ENCODE measurements at regions not wholly inside any gene's neighbourhood (a gene's known extent, or its start where the extent isn't known, plus 50 kb on each side); places are given as distances from the start of the nearest gene placed in this dataset.
"Not testable (repeated sequence)": the region's sequence is repeated elsewhere in the genome, so short reads cannot be mapped to it uniquely, and the experiment has no call there.

DNA sequence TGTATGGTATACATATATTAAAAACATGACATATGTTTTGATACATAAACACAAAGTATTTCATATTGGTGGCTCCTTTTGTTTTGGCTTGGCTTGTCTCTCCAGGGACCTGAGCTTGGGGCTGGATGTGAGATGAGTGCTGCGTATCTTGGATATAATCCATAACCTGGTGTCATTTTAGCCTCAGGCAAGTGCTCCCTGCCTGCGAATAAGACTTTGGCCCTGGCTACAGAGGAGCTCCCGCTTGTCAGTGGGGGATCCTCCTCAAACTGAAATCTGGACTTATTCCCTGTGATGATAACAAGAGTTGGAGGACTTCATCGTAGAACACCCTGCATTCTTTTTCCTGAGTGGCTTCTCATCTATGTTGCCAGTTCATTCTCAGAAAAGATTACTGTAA, 341.7 kb upstream of the CLINT1 start:
- Mint-ChIP-seq H3K27ac (no peak overlapping the region), H3K36me3 (no peaks in the 10 kb centered on the region), H3K4me3 (no peak overlapping the region), H3K4me1 (no peaks in the 10 kb centered on the region), H3K9me3 (no peaks in the 10 kb centered on the region)
- no peak for ATAC-seq
- DNase-seq (ENCODE audit: low spot score in 2 of 2) = no peak

DNA sequence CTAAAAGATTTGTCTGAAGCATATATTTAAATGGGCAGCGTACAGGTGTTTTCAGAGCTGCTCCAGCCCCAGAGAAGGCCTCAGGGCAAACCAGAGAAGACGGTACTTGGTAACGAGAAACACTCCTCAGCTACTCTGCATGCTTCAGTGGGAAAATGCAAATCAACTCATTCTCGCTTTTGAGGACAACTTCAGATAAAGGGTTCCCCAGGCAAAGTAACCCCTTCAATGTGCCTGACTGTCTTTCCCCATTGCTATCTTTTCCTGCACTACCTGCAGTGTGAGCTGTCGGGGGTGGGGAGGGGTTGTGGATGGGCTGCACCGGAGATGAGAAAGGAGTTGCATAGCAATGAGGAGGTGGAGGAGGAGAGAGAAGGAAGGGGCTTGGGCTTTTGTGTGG, 339.7 kb upstream of the CLINT1 start:
- H3K9me3 Mint-ChIP-seq = no peaks in the 10 kb centered on the region
- no peak for ATAC-seq
- no peak overlapping the region for H3K4me3 Mint-ChIP-seq
- H3K4me1 Mint-ChIP-seq = no peaks in the 10 kb centered on the region
- no peak overlapping the region for H3K27ac Mint-ChIP-seq
- H3K36me3 Mint-ChIP-seq = no peaks in the 10 kb centered on the region
- DNase-seq (ENCODE audit: low spot score in 2 of 2) = no peak

DNA sequence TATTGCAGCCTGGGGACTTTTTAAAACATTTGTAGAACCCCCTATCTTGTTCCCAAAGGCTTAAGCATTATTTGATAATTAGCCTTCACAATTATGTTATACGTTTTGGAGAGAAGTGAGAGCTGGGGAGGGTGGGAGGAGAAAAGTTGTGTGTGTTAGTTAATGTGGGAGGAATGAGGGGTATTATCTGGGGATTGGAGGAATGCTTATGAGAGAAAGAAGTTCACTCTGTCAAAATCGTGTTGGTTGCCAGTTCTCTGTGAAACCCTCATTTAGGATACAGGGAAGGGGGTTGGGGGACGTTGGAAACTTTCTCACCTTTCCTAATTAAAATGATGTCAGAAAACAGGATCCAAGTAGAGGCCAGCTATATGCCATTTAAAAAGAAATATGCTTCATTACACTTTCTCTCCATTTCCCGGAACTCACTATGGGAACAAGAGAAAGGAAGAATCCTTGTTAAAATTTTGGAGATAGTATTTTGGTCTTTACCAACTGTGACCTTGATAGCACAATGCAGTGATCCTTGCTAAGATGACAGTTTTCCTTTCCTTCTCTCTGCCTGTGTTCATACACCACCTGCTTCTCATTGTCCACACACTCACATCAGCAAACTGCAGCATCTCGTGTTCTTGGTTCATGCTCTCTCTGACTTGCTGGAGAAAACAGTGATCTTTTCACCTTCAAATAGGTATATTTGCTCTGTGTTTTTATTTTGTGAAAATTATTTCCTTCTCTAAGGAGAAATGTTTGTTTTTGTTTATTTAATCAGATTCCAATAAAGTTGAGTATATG, 336.7 kb upstream of the CLINT1 start:
- ATAC-seq (no peak), DNase-seq (ENCODE audit: low spot score in 2 of 2) (no peak)
- Mint-ChIP-seq H3K4me3 (no peak overlapping the region), H3K36me3 (no peaks in the 10 kb centered on the region), H3K27ac (no peak overlapping the region), H3K9me3 (no peaks in the 10 kb centered on the region), H3K4me1 (no peaks in the 10 kb centered on the region)

DNA sequence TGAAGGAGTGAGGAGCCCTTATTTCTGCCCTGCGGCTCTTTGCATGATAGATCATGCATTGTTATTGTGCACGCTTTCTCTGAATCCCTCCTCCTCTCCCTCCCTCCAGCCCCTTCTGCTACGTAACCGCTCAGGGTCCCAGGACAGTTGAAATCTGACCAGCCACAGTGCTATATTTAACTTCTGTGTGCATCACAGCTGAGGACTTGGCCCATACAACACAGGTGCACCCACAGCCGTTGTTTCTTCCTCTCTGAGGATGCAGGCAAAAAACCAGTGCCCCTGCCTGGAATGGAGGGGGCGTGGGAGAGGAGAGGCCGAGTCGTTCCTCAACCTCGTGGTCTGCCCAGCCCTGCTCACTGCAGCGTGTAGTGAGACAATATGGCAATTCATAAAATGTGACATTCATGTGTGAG, 335.6 kb upstream of the CLINT1 start:
- no peaks in the 10 kb centered on the region for H3K4me1 Mint-ChIP-seq
- H3K27ac Mint-ChIP-seq = no peak overlapping the region
- H3K4me3 Mint-ChIP-seq = no peak overlapping the region
- ATAC-seq (no peak), DNase-seq (ENCODE audit: low spot score in 2 of 2) (no peak)
- no peaks in the 10 kb centered on the region for H3K9me3 Mint-ChIP-seq
- H3K36me3 Mint-ChIP-seq = no peaks in the 10 kb centered on the region

DNA sequence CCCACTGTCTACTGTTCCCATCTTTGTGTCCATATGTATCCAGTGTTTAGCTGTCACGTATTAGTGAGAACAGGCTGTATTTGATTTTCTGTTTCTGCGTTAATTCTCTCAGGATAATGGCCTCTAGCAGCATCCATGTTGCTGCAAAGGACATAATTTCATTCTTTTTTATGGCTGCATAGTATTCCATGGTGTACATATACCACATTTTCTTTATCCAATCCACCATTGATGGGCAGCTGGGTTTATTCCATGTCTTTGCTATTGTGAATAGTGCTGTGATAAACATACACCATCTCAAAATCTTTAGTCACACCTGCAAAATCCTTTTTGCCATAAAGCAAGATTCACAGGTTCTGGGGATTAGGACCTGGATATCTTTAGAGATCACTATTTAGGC, 334.4 kb upstream of the CLINT1 start:
- H3K27ac Mint-ChIP-seq; H3K9me3 Mint-ChIP-seq; H3K36me3 Mint-ChIP-seq; H3K4me3 Mint-ChIP-seq; ATAC-seq; H3K4me1 Mint-ChIP-seq; DNase-seq (ENCODE audit: low spot score in 2 of 2): not testable (repeated sequence)

DNA sequence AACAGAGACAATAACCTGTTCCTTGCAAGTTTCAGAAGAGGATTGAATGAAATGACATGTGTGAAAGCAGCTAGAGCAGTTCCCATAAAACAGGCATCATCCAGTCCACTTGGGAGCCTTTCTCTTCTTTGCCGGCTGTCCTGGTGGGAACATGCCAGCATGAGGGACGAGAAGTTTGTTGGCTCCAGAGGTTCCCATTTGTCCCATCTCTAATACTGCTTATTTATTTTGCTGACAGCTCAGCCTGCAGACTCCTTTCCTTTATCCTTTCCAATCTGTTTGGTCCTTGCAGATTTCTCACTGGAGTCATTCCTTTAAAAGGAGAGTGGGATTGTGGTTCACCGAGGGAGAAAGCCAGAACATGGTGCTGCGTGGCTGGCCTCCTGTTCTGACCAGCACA, 321.5 kb upstream of the CLINT1 start:
- H3K9me3 Mint-ChIP-seq = no peaks in the 10 kb centered on the region
- H3K4me3 Mint-ChIP-seq = no peak overlapping the region
- H3K36me3 Mint-ChIP-seq = no peaks in the 10 kb centered on the region
- no peaks in the 10 kb centered on the region for H3K4me1 Mint-ChIP-seq
- H3K27ac Mint-ChIP-seq = no peak overlapping the region
- ATAC-seq = no peak
- DNase-seq (ENCODE audit: low spot score in 2 of 2) = no peak

DNA sequence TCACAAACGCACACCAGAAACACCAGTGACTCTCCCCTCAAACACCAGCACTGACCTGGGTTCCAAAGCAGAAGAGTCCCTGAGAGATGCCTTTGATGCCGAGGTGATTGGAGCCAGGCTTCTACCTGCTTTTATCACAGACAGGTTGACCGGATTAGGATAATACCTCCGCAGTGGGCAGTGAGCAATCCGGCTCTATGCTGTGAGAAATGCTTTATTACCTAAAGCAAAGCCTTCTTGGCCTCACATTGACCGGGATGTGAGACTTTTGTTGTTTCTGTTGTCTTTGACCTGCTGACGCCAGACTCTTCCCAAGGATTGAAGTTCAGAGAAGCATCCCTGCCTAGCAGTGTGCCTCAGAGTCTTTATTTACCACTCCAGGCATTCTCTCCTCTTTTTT, 320.3 kb upstream of the CLINT1 start:
- H3K36me3 Mint-ChIP-seq = no peaks in the 10 kb centered on the region
- H3K27ac Mint-ChIP-seq = no peak overlapping the region
- no peaks in the 10 kb centered on the region for H3K9me3 Mint-ChIP-seq
- no peak overlapping the region for H3K4me3 Mint-ChIP-seq
- no peaks in the 10 kb centered on the region for H3K4me1 Mint-ChIP-seq
- DNase-seq (ENCODE audit: low spot score in 2 of 2) = no peak
- ATAC-seq = no peak

DNA sequence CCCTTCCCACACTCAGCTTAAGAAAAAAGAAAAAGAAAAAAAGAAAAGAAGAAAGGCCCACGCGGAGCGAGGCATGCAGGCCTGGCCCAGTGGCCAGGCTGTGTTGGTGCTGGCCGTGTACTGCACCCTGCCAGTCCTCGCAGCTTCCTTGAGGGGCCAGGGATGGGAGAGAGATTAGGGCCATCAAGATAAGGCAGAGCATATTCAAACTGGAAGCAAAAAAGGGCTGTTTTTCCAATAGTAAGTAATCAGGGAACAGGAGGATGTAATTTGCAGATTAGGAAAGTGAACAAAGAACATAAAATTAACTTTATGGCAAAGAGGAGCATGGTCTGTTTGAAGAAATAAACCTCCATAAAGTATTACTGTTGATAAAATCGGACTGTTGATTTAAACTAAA, 319.6 kb upstream of the CLINT1 start:
- Mint-ChIP-seq H3K36me3 (no peaks in the 10 kb centered on the region), H3K4me1 (no peaks in the 10 kb centered on the region), H3K4me3 (no peak overlapping the region), H3K27ac (no peak overlapping the region), H3K9me3 (no peaks in the 10 kb centered on the region)
- ATAC-seq (no peak), DNase-seq (ENCODE audit: low spot score in 2 of 2) (no peak)

DNA sequence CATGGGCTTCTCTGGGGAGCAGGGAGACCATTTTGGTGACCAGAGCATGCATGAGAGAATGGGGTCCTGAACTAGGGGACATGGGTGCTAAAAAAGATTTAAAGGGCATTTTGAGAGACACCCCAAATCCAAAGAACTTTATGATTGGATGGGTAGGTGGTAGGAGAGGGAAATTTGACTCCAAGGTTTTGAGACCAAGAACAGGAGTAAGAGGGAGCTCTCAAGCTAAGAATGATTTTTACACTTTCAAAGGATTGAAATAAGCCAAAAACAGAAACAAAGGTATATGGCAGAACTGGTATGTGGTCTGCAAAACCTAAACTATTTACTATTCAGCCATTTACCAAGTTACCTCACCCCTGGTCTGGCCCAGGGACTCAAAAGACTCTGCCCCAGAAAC, 318.2 kb upstream of the CLINT1 start:
- no peaks in the 10 kb centered on the region for H3K9me3 Mint-ChIP-seq
- no peak overlapping the region for H3K27ac Mint-ChIP-seq
- DNase-seq (ENCODE audit: low spot score in 2 of 2) = no peak
- H3K36me3 Mint-ChIP-seq = no peaks in the 10 kb centered on the region
- no peaks in the 10 kb centered on the region for H3K4me1 Mint-ChIP-seq
- H3K4me3 Mint-ChIP-seq = no peak overlapping the region
- no peak for ATAC-seq

DNA sequence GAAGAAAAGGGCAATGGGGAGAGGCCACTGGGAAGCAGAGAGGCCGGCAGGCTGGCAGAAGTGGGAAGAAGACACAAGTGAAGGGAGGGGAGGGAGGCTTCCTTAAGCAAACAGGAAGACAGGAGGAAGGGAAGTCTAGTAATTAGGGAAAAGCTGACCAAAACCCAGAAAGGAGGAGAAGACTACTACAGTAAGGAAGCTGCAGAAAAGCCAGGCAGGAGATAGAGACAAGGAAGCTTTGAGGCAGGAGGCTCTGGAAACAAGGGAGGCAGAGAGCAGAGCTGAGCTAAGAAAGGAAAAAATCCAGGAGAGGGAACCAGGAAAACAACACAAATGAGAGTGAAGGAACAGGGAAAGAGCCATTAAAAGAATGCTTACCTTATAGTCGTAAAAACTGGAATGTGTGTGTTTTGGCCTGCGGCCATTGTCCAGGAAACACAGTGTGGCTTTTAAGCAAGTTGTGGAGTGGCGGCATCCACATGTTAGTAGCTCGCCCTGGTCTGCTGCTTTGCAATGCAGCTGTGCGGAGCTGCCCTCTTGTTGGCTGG, 317.1 kb upstream of the CLINT1 start:
- no peak overlapping the region for H3K4me3 Mint-ChIP-seq
- no peaks in the 10 kb centered on the region for H3K9me3 Mint-ChIP-seq
- DNase-seq (ENCODE audit: low spot score in 2 of 2) (no peak), ATAC-seq (no peak)
- H3K27ac Mint-ChIP-seq = no peak overlapping the region
- no peaks in the 10 kb centered on the region for H3K4me1 Mint-ChIP-seq
- no peaks in the 10 kb centered on the region for H3K36me3 Mint-ChIP-seq

DNA sequence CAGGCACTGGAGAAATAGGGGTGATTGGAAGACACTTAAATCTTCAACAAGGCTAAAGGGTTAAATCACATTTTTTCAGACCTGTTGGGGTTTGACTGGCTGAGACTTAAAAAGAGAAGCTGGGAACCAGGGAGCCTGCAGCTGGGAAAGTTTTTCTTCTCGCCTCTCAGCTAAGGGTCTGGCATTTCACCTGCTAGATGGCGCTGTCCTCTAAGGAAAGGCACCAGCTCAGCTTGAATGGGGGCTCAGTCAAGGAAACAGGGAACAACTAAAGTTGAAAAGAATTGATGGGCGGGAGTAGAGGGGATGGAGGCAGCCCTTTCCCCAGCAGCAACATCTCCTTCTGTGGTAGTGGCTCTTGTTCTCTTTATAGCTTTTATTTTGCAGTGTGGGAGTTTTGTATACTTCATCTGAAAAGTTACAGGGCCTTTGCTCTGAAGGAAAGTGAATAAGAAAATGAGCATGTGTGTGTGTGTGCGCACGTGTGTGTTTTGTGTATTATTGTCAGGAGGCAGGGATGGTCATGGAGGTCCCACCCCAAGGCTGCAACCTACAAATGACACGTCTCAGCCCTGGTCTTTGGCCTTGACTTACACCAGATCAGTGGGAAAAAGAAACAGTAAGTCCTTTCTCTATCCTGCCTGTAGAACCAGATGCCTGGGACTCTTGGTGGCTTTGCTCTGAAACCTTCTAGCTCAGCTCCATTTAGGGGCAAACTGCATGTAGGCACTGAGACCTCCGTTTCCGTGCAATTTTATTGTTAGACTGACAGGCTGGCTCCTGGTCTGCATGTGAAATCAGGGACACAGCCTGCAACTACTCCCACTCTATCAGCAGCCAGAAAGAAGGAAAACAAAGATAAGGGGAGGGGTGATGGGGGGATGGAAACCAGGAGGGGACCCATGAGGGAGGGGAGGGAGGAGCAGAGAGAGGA, 316.2 kb upstream of the CLINT1 start:
- DNase-seq (ENCODE audit: low spot score in 2 of 2) = peak in 1 of 2 donors; percentile 50
- H3K27ac Mint-ChIP-seq = no peak overlapping the region

DNA sequence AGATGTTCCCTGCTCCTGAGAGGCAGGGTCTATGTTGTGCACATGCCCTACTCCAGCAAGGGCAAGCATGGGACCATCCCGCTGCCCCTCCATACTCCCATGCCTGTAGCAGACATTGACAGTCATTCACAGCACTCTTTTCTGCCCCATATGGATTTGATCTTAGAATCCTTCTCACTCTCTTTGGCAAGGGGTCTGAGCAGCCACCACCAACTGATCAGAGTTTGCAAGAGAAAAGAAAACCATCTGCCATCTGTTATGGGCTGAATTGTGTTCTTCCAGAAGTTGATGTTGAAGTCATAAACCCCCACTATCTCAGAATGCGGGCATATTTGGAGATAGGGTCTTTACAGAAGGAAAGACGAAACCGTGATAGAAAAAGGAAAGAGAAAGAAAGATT, 315.1 kb upstream of the CLINT1 start:
- Mint-ChIP-seq H3K27ac (no peak overlapping the region), H3K4me3 (no peak overlapping the region), H3K36me3 (no peaks in the 10 kb centered on the region), H3K9me3 (no peaks in the 10 kb centered on the region), H3K4me1 (no peaks in the 10 kb centered on the region)
- DNase-seq (ENCODE audit: low spot score in 2 of 2) (no peak), ATAC-seq (no peak)

More for the DNA sequence above, 316.2 kb upstream of the CLINT1 start:
- ATAC-seq = peak; percentile 33
- Mint-ChIP-seq H3K4me3 (no peak overlapping the region), H3K36me3 (no peaks in the 10 kb centered on the region), H3K9me3 (no peaks in the 10 kb centered on the region), H3K4me1 (no peaks in the 10 kb centered on the region)

DNA sequence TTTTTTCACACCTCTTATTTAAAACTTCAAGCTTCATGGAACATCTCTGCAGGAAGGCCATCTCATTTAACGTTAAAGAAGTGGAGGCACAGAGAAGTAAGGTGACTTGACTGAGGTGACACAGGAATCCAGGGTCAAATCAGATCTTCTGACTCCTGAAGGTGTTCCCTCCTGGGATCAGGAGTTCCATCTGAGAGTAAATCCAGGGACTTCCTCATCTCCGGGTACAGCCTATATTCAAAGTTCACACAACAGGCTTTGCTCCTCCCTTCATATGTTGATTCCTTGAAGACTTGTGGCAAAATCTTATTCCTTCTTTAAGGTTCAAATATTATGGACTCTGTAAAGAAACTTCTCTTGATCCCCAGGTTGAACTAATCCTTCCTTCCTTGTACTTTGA, 313.1 kb upstream of the CLINT1 start:
- no peaks in the 10 kb centered on the region for H3K36me3 Mint-ChIP-seq
- no peak overlapping the region for H3K27ac Mint-ChIP-seq
- DNase-seq (ENCODE audit: low spot score in 2 of 2) = no peak
- no peak for ATAC-seq
- no peak overlapping the region for H3K4me3 Mint-ChIP-seq
- H3K9me3 Mint-ChIP-seq = no peaks in the 10 kb centered on the region
- H3K4me1 Mint-ChIP-seq = no peaks in the 10 kb centered on the region

DNA sequence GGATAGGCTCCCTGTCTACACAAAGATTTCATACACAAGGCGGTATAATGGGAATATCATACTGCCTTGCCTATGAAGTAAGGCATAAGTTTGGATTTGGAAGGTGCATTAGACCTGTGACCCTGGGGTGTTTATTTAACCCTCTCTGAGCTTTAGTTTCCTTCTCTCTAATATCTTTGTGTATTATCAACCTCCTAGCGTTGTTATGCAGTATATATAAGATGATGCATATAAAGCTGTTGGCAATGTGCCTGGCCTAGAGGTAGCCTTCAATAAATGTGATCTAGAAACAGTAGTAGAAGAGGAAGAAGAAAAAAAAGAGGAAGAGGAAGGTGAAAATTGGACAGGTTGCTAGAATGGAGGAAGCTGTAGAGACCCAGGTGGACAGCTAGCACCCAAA, 311.6 kb upstream of the CLINT1 start:
- no peaks in the 10 kb centered on the region for H3K36me3 Mint-ChIP-seq
- ATAC-seq (no peak), DNase-seq (ENCODE audit: low spot score in 2 of 2) (no peak)
- H3K4me3 Mint-ChIP-seq = no peak overlapping the region
- no peaks in the 10 kb centered on the region for H3K4me1 Mint-ChIP-seq
- no peak overlapping the region for H3K27ac Mint-ChIP-seq
- no peaks in the 10 kb centered on the region for H3K9me3 Mint-ChIP-seq

DNA sequence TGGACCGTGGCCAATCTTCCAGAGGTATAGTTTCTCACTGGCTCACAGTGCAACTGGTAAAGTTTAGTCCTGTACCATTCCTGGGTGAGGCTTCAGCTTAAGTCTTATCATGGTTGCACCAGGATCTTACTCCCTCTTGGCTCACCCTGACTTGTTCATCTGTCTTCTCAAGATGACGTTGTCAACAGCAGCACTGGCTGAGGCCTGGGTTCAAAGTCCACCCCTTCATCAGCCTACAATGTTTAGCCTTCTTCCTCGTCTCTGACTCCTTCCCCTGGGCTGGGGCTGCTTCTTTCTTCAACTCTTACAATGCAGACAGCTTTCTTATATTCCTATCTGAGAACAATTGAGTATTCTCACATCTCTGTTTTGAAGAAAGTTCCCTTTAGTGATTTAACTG, 311.1 kb upstream of the CLINT1 start:
- Mint-ChIP-seq H3K36me3 (no peaks in the 10 kb centered on the region), H3K4me3 (no peak overlapping the region), H3K4me1 (no peaks in the 10 kb centered on the region), H3K27ac (no peak overlapping the region), H3K9me3 (no peaks in the 10 kb centered on the region)
- DNase-seq (ENCODE audit: low spot score in 2 of 2) (no peak), ATAC-seq (no peak)

DNA sequence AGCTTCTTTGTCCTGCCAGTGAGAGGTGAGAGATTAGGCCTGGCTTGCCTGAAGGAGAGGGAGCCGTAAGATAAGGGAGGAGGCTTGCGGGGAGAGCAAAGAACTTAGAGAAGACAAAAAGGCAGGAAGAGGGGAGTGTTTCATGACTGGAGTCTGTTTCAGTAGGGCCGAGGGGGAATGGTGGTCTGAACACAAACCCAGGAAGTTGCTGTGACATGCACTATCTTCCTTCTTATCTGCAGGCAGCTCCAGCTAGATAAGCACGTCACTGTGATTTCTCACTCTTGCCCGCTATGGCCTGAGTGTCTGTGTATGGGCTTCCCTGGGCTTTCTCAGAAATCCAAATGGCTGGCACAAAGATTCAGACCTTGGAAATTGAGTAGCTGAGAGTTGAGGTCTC, 307.5 kb upstream of the CLINT1 start:
- no peaks in the 10 kb centered on the region for H3K4me1 Mint-ChIP-seq
- no peak for DNase-seq (ENCODE audit: low spot score in 2 of 2)
- H3K36me3 Mint-ChIP-seq = no peaks in the 10 kb centered on the region
- ATAC-seq = no peak
- H3K4me3 Mint-ChIP-seq = no peak overlapping the region
- no peaks in the 10 kb centered on the region for H3K9me3 Mint-ChIP-seq
- no peak overlapping the region for H3K27ac Mint-ChIP-seq

Measured in stimulated activated effector memory CD8-positive, alpha-beta T cell treated with anti-CD3 and anti-CD28 coated beads, Interleukin-12 subunit alpha, Interleukin-12 subunit beta, amount 100 ng/mL, for 72 hours (primary cell).